Liver (tissue), 8 donors: ENCODE measurements at regions not wholly inside any gene's neighbourhood (a gene's known extent, or its start where the extent isn't known, plus 50 kb on each side); places are given as distances from the start of the nearest gene placed in this dataset.

Experiments used
- DNase-seq: peaks from one replicate; pipeline ENCODE4 v3.0.0-alpha.2; 2017; ENCODE audit warnings: low spot score
- H3K27ac ChIP-seq, 2 donors: one replicate each; pipeline ENCODE4 v1.7.0; 2013; ENCODE audit warnings: inconsistent platforms in 2 of 2, low read length in 2 of 2, control low read depth in 1 of 2, low read depth in 1 of 2, mild to moderate bottlenecking in 1 of 2
- H3K27me3 ChIP-seq, 4 donors: one replicate each; pipeline versions ENCODE4 v1.6.1 to v1.7.0; 2013; ENCODE audit warnings: low read length in 3 of 4, inconsistent platforms in 1 of 4, mild to moderate bottlenecking in 1 of 4, moderate library complexity in 1 of 4; ENCODE audit not compliant: control insufficient read depth in 4 of 4, insufficient read depth in 4 of 4
- H3K36me3 ChIP-seq, 4 donors: one replicate each; pipeline versions ENCODE4 v1.6.1 to v1.7.0; 2013; ENCODE audit warnings: low read length in 3 of 4, mild to moderate bottlenecking in 3 of 4, low read depth in 1 of 4, moderate library complexity in 1 of 4; ENCODE audit not compliant: control insufficient read depth in 4 of 4, insufficient read depth in 3 of 4
- H3K4me1 ChIP-seq, 4 donors: one replicate each; pipeline versions ENCODE4 v1.6.1 to v1.7.0; 2013; ENCODE audit warnings: low read length in 3 of 4, mild to moderate bottlenecking in 3 of 4, moderate library complexity in 1 of 4; ENCODE audit not compliant: control insufficient read depth in 4 of 4, insufficient read depth in 4 of 4
- H3K4me3 ChIP-seq, 3 donors: one replicate each; pipeline versions ENCODE4 v1.6.1 to v1.7.0; 2013; ENCODE audit warnings: low read length in 3 of 3, control low read depth in 1 of 3, low read depth in 1 of 3, mild to moderate bottlenecking in 1 of 3
- H3K9ac ChIP-seq, 2 donors: one replicate each; pipeline ENCODE4 v1.7.0; 2013; ENCODE audit warnings: low read length in 2 of 2, mild to moderate bottlenecking in 2 of 2, moderate library complexity in 2 of 2, control low read depth in 1 of 2, low read depth in 1 of 2
- H3K9me3 ChIP-seq, 4 donors: one replicate each; pipeline versions ENCODE4 v1.6.1 to v1.7.0; 2013; ENCODE audit warnings: low read length in 3 of 4; ENCODE audit not compliant: control insufficient read depth in 4 of 4
- ATF3 ChIP-seq: IDR thresholded peaks from 2 replicates; pipeline ENCODE4 v1.6.1; 2016; ENCODE audit warnings: antibody characterized with exemption
- CTCF ChIP-seq: fragments of 150-350 bp; IDR thresholded peaks from 2 replicates; pipeline ENCODE4 v1.5.1; 2017; ENCODE audit warnings: improper control_type of control experiment, low read depth, low read length; ENCODE audit not compliant: missing input control
- EGR1 ChIP-seq, 2 donors: IDR thresholded peaks; 2 replicates each; pipeline ENCODE4 v1.6.1; 2016 to 2018; ENCODE audit warnings: antibody characterized with exemption in 2 of 2, low read depth in 2 of 2
- FOXA1 ChIP-seq: IDR thresholded peaks from 2 replicates; pipeline ENCODE4 v1.6.1; 2016; ENCODE audit warnings: antibody characterized with exemption
- FOXA2 ChIP-seq: IDR thresholded peaks from 2 replicates; pipeline ENCODE4 v1.6.1; 2016; ENCODE audit warnings: antibody characterized with exemption
- GABPA ChIP-seq, 2 donors: IDR thresholded peaks in 1 of 2; conservative IDR thresholded peaks in 1 of 2; 2 replicates each; pipeline ENCODE4 v1.6.1; 2016; ENCODE audit warnings: antibody characterized with exemption in 2 of 2, mild to moderate bottlenecking in 1 of 2, moderate library complexity in 1 of 2
- HNF4A ChIP-seq, 2 donors: conservative IDR thresholded peaks; 2 replicates each; pipeline ENCODE4 v1.6.1; 2016; ENCODE audit warnings: antibody characterized with exemption in 2 of 2, mild to moderate bottlenecking in 2 of 2
- HNF4G ChIP-seq: IDR thresholded peaks from 2 replicates; pipeline ENCODE4 v1.6.1; 2016; ENCODE audit warnings: antibody characterized with exemption
- JUND ChIP-seq, 2 donors: IDR thresholded peaks; 2 replicates each; pipeline ENCODE4 v1.6.1; 2016; ENCODE audit warnings: antibody characterized with exemption in 2 of 2
- MAX ChIP-seq: IDR thresholded peaks from 2 replicates; pipeline ENCODE4 v1.6.1; 2016; ENCODE audit warnings: antibody characterized with exemption
- NR2F2 ChIP-seq: IDR thresholded peaks from 2 replicates; pipeline ENCODE4 v1.6.1; 2016; ENCODE audit warnings: antibody characterized with exemption
- RAD21 ChIP-seq, 2 donors: IDR thresholded peaks; 2 replicates each; pipeline ENCODE4 v1.6.1; 2016; ENCODE audit warnings: antibody characterized with exemption in 2 of 2, mild to moderate bottlenecking in 2 of 2
- REST ChIP-seq: IDR thresholded peaks from 2 replicates; pipeline ENCODE4 v1.6.1; 2016; ENCODE audit warnings: antibody characterized with exemption, mild to moderate bottlenecking
- RXRA ChIP-seq, 2 donors: IDR thresholded peaks; 2 replicates each; pipeline ENCODE4 v1.6.1; 2017 to 2018; ENCODE audit warnings: antibody characterized with exemption in 2 of 2, mild to moderate bottlenecking in 1 of 2
- SP1 ChIP-seq: IDR thresholded peaks from 2 replicates; pipeline ENCODE4 v1.6.1; 2018; ENCODE audit warnings: antibody characterized with exemption, mild to moderate bottlenecking
- TAF1 ChIP-seq: conservative IDR thresholded peaks from 2 replicates; pipeline ENCODE4 v1.6.1; 2016; ENCODE audit warnings: antibody characterized with exemption, mild to moderate bottlenecking
- YY1 ChIP-seq: IDR thresholded peaks from 2 replicates; pipeline ENCODE4 v1.6.1; 2016; ENCODE audit warnings: antibody characterized with exemption, mild to moderate bottlenecking
- ZBTB33 ChIP-seq: IDR thresholded peaks from 2 replicates; pipeline ENCODE4 v1.6.1; 2016; ENCODE audit warnings: antibody characterized with exemption
- WGBS: extraction: QIAGEN DNeasy Blood & Tissue Kit; methylation state at CpG from one replicate; pipeline ENCODE4 v1.1.7; 2013; 5-methylcytosine and 5-hydroxymethylcytosine counted together
- donor health status: healthy.
- donor health status: healthy.
- donor health status: healthy.
- donor health status: healthy.
- donor health status: healthy.

GRCh38 chr6:148249160-148249559 lies 93.5 kb upstream of the SASH1 start:
- Histone ChIP-seq H3K27ac (no peak overlapping the region), H3K4me1 (no peaks in the 10 kb centered on the region), H3K36me3 (no peaks in the 10 kb centered on the region), H3K9ac (no peak overlapping the region), H3K4me3 (no peak overlapping the region), H3K27me3 (no peaks in the 10 kb centered on the region), H3K9me3 (no peaks in the 10 kb centered on the region)
- TF ChIP-seq ATF3 (no peak), EGR1 (IDR thresholded peaks at IDR 0.05; ENCODE audit: low read depth in 2 of 2) (no peak)
- 85% methylated on average over 6 of the region's 6 CpGs for WGBS
- no peak for DNase-seq

- H3K4me1 ChIP-seq = no peaks in the 10 kb centered on the region
- 87% methylated on average over 5 of the region's 5 CpGs for WGBS
- H3K4me3 ChIP-seq = no peak overlapping the region
- no peaks in the 10 kb centered on the region for H3K36me3 ChIP-seq
- no peaks in the 10 kb centered on the region for H3K9me3 ChIP-seq
- no peak for DNase-seq
- H3K27ac ChIP-seq = no peak overlapping the region
- TF ChIP-seq FOXA1 (no peak), TAF1 (no peak), NR2F2 (no peak), ZBTB33 (no peak), CTCF (no peak), SP1 (no peak), REST (no peak), RXRA (IDR thresholded peaks at IDR 0.05) (no peak), EGR1 (IDR thresholded peaks at IDR 0.05; ENCODE audit: low read depth in 2 of 2) (no peak), GABPA (IDR thresholded peaks at IDR 0.05 in 1 of 2, conservative IDR thresholded peaks at IDR 0.05 in 1 of 2) (no peak), RAD21 (IDR thresholded peaks at IDR 0.05) (no peak), MAX (no peak), ATF3 (no peak), JUND (IDR thresholded peaks at IDR 0.05) (no peak), FOXA2 (no peak), HNF4G (no peak), YY1 (no peak), HNF4A (conservative IDR thresholded peaks at IDR 0.05) (no peak)
- H3K27me3 ChIP-seq = no peaks in the 10 kb centered on the region
- H3K9ac ChIP-seq = no peak overlapping the region
These were observed 92.8 kb upstream of the SASH1 start for GRCh38 chr6:148249679-148250375.
